Left ventricle myocardium inferior (tissue), 1 donor: ENCODE measurements at regions not wholly inside any gene's neighbourhood (a gene's known extent, or its start where the extent isn't known, plus 50 kb on each side); places are given as distances from the start of the nearest gene placed in this dataset.

Experiments used
- DNase-seq: peaks from one replicate; pipeline ENCODE4 v3.0.0-alpha.2; 2020
- H3K27ac ChIP-seq: fragments of 200-600 bp; replicated peaks from 2 replicates; pipeline ENCODE4 v1.8.0; 2021
- H3K27me3 ChIP-seq: fragments of 200-600 bp; 2 replicates; pipeline ENCODE4 v1.8.0; 2021; ENCODE audit warnings: low read depth
- H3K36me3 ChIP-seq: fragments of 200-600 bp; 2 replicates; pipeline ENCODE4 v1.8.0; 2021
- H3K4me1 ChIP-seq: fragments of 200-600 bp; 2 replicates; pipeline ENCODE4 v1.8.0; 2021
- H3K4me3 ChIP-seq: fragments of 200-600 bp; 2 replicates; pipeline ENCODE4 v1.8.0; 2021; ENCODE audit warnings: mild to moderate bottlenecking, moderate library complexity
- H3K9me3 ChIP-seq: fragments of 200-600 bp; replicated peaks from 2 replicates; pipeline ENCODE4 v1.8.0; 2021
- CTCF ChIP-seq: fragments of 200-600 bp; IDR thresholded peaks from 2 replicates; pipeline ENCODE4 v1.8.0; 2021; ENCODE audit warnings: antibody characterized with exemption, mild to moderate bottlenecking, borderline replicate concordance
- intact Hi-C: fragments of 100-400 bp; cut with micrococcal nuclease; formaldehyde crosslinking; loops from one replicate; pipeline ENCODE4 v1.11.0; 2022
- donor health status: DM: no; HTN: yes; CAD: no; lungs with severe emphysema.

DNA sequence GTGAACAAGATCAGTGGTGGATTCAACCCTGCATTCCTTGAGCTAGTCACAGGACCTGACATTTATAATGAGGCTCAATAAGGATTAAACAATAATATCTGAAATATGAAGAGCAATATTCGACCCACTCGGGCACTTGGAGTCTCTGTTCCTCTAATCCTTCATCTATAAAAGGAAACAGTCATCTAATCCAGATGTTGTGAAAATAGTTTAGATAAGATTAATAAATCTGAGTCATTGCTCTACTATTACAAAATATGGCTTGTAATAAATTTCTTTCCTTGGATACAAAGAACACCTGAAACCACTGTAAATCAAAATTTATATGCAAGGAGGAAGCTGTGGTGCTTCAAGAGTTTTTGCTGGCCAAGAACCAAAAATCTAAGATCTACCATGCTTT, 846.9 kb upstream of the ACVR2A start:
- Histone ChIP-seq H3K36me3 (no peaks in the 10 kb centered on the region), H3K27me3 (no peaks in the 10 kb centered on the region), H3K4me1 (no peaks in the 10 kb centered on the region), H3K27ac (no peak overlapping the region), H3K9me3 (no peaks in the 10 kb centered on the region), H3K4me3 (no peak overlapping the region)
- no peak for TF ChIP-seq CTCF
- intact Hi-C loops: no loop called here
- no peak for DNase-seq

DNA sequence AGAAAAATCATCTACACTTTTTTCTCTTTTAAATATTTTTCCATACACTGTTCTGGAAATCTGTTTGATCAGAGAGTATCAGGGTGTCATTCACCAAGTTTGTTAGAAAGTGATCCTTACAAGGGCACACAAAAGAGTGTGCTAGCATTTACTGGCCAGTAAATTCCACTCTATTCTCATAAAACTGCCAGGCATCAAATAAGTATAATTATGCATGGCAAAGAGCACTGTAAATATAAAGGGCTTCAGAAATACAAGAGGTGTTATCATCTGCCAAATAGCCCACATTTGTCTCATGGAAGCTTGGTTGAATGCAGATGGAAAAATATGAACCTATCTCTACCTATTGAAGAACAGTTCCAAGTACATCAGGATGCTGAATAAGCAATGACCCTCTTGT, 847.3 kb upstream of the ACVR2A start:
- Histone ChIP-seq H3K4me3 (no peak overlapping the region), H3K9me3 (no peaks in the 10 kb centered on the region), H3K36me3 (no peaks in the 10 kb centered on the region), H3K4me1 (no peaks in the 10 kb centered on the region), H3K27ac (no peak overlapping the region), H3K27me3 (no peaks in the 10 kb centered on the region)
- TF ChIP-seq CTCF: no peak
- intact Hi-C loops: no loop called here
- no peak for DNase-seq

DNA sequence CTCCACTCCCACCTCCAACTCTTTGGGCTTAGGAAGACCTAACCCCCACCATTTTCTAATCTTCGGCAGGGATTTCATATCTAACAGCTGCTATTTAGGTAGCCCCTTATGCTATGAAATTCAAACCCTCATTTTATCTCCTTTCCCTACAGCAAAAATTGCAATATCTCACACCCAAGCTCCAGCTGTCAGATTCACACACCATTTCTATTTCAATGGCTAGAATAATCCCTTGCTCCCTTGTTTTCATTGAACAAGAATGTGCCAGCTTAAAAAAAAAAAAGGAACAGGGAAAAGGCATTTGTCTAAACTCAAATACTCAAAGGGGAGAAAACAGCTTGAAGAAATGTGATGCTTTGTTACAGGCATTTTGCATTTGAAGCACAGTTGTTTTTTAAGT, 850.6 kb upstream of the ACVR2A start:
- H3K9me3 ChIP-seq: no peaks in the 10 kb centered on the region
- no peak overlapping the region for H3K4me3 ChIP-seq
- no peaks in the 10 kb centered on the region for H3K36me3 ChIP-seq
- no peak for TF ChIP-seq CTCF
- no peaks in the 10 kb centered on the region for H3K4me1 ChIP-seq
- intact Hi-C loops: no loop called here
- no peak for DNase-seq
- no peaks in the 10 kb centered on the region for H3K27me3 ChIP-seq
- no peak overlapping the region for H3K27ac ChIP-seq

DNA sequence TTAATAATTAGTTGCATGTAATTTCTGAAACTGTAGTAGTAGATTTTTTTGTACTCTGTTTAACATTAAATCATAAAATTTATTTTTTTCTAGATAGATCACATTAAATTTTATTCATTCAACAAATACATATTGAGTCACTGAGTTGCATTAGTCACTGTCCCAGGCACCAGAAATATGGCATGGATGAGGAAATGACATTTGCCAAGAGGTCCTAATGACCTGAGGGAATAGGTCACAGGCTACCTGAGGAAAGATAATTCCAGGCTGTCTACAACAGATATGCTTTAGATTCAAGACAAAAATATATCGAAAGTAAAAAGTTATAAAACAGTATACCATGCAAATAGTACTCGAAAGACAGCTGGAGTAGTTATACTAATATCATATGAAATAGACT, 852.4 kb upstream of the ACVR2A start:
- intact Hi-C loops: no loop called here
- no peaks in the 10 kb centered on the region for H3K9me3 ChIP-seq
- H3K27ac ChIP-seq: no peak overlapping the region
- no peak for TF ChIP-seq CTCF
- no peaks in the 10 kb centered on the region for H3K4me1 ChIP-seq
- no peak for DNase-seq
- H3K4me3 ChIP-seq: no peak overlapping the region
- no peaks in the 10 kb centered on the region for H3K27me3 ChIP-seq
- H3K36me3 ChIP-seq: no peaks in the 10 kb centered on the region

- no peak for TF ChIP-seq CTCF
Measured at GRCh38 chr2:146992057-146992456, 852.8 kb upstream of the ACVR2A start.

More at GRCh38 chr2:146992057-146992456, 852.8 kb upstream of the ACVR2A start:
- Histone ChIP-seq H3K9me3 (no peaks in the 10 kb centered on the region), H3K4me3 (no peak overlapping the region), H3K4me1 (no peaks in the 10 kb centered on the region), H3K27me3 (no peaks in the 10 kb centered on the region), H3K27ac (no peak overlapping the region), H3K36me3 (no peaks in the 10 kb centered on the region)
- intact Hi-C loops: no loop called here
- no peak for DNase-seq
